GM18858 (cell line): ENCODE measurements at regions not wholly inside any gene's neighbourhood (a gene's known extent, or its start where the extent isn't known, plus 50 kb on each side); places are given as distances from the start of the nearest gene placed in this dataset.

Experiments
- ATAC-seq: cut with Tn5 transposase; IDR thresholded peaks from one replicate; pipeline ENCODE4 v1.9.1; 2021; ENCODE audit not compliant: unreplicated experiment

DNA sequence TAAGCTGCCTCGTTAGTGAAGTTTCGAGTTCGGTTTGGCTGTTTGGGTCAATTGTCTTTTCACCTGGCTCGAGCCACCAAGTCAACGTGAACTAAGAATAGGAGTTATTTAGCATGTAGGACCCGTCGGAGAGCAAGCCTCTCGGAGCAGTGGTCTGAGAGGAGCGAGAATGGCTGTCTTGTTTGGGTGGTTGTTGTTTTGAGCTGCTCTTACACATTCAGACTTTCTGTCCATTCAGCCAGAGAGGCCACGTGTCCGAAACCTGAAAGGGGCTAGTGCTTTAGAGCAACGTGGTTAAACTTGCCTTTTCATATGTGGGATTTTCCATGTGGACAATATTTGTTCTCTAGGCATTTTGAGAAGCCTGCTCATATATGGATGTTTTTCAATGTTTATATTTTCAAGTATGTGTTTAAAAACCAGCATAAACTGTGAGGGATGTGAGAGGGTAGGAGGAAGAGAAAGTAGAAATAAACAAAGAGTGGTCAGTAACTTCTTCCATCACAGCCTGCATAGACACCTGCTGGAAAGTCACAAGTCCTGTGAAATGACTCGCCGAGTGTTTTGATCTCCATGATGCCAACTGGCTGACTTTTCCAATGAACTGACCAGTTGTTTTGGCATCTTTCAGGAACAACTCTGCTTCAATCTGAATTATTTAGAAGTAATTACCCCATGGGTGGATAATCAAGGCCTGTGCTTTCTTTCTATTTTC is 221.0 kb downstream of the ASCL1 start:
- no peak for ATAC-seq

DNA sequence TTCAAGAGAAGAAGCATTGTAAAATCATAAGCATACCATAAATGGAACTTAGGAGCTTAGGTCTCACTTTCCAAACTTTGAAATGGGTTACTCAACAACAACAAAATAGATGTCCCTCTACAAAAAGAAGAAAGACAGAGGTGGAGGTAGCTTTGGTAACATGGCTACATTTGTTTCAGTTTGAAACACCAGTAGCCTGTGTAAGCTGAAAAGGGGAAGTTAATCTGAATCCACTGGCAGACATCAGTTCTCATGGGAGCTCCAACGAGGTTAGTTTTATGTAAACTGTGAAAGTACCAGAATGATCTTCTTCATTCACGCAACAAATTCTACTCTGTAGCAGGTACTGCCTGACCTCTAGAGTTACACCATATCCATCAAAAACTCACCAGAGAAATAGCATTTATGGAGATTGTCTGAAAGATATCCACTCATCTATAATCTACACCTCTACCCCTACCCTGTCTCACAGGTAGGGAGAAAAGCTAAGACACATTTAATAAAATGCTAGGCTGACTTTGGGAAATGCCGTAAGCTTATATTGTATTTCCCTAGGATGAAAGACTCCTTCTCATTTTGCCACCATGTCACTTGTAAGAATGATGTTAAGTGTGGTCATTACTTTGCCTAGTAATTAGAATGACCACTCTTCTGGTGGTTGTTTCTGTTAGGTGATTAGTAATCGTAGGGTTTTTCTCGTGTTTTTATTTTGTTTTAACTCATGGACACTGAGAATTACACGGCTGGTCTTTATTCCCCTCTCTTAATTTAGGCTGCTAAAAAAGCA is 224.1 kb downstream of the ASCL1 start:
- ATAC-seq = peak; percentile 98

DNA sequence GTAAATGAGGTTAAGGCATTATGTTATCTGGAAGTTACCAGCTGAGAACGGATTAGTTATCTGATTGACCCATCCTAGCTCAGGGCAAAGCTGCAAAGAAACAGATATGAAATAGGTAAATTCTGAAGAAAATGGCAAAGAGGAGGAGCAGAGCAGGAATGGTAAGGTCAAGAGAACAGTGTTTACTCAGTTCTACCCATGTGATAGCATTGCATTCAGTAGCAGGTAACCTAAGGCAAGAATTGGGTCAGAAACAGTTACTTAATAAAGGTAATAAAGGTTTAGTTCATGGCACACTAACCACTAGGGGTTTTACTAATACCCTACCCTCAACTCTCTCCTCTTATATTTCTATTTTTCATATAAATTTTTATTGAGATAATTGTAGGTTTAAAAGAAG is 224.8 kb downstream of the ASCL1 start:
- no peak for ATAC-seq

DNA sequence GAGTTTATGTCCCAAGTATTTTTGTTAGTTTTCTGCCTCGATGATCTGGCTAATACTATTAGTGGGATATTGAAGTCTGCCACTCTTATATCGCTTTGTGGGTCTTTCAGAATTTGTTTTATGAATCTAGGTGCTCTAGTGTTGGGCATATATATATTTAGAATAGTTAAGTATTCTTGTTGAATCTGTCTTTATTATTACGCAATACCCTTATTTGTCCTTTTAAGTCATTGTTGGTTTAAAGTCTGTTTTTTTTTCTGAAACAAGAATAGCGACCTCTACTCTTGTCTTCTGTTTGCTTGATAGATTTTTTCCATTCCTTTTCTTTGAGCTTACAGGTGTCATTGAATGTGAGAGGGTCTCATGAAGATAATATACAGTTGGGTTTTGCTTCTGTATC is 239.0 kb downstream of the ASCL1 start:
- ATAC-seq = no peak

DNA sequence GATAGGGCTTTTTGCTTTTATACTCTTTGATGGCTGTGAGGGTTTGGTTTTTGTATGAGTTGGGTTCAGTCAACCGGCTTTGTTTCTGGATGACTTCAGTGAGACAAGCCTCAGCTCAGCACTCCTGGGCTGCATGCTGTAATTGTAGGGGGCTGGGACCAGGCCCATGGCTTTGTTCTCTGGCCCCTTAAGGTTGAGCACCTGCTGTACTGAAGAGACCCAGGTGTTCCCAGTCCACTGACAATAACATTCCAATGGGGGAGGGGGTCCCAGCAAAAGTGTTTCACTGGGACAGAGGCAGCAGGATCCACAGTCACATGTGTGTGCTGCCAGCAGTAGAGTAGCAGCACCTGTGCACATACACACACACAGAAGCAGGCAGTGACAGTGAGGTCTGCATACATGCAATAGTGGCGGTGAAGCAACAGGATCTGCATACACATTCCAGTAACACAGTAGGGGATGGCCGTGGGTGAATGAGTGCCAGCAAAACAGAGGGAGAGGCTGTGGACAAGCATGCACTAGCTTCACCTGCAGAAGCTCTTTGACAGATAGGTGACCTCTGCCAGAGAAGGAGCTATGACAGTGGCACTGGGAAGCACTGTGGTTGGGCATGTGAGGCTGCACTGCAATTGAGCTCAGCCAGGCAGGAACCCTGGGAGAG is 240.4 kb downstream of the ASCL1 start:
- no peak for ATAC-seq

DNA sequence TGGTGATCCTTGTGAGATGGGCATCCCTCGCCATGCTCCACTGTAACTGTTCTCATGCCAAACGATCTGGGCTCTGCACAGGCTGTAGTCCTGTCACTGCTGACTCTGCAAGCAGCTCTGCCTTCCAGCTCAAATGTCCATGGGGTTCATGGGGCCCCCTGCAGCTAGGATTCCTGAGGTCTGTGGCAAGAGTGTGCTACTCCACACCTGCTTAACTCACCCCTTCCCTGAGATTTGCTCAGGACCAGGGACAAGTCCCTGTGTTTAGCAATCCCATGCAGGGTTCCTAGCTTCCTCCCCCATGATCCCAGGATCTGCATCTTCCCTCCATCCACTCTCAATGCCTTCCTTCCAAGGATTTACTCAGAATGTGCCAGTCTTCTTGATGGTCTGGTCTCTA is 241.0 kb downstream of the ASCL1 start:
- no peak for ATAC-seq

DNA sequence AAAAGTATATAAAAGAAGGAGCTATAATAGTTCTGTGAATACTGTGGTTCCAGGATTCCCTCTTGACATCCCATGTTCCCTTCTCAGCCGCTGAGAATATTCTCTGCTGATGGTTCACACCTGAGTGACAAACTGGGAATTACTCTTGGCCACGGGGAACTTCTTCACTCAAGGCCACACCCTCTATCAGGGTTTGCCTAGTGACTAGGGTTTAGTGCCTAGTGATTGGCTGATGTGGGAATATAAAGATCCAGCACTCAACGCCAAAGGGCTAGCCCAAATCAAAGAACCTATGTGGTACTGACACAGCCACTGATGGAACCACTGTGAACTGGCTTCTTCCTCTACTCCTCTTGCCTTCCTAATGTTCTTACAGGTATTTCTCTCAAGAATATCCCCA is 248.4 kb downstream of the ASCL1 start:
- no peak for ATAC-seq

DNA sequence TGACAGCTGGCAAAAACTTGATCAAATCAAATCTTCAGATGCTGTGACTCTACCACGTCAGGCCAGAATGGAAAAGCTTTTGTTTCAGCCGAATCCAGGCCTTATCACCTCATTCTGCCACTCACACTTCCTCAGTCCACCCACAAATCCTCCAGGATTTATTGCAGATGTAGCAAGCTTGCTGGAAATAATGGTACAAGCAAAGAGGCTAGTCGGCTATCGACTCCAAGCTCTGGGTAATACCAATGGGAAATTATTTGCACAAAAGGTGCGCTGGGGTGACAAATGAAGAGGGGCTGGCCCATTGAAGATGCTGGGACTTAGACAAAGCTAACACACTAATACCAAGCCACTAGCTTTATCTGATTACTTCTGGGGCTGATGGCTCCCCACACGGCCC is 250.5 kb downstream of the ASCL1 start:
- no peak for ATAC-seq

DNA sequence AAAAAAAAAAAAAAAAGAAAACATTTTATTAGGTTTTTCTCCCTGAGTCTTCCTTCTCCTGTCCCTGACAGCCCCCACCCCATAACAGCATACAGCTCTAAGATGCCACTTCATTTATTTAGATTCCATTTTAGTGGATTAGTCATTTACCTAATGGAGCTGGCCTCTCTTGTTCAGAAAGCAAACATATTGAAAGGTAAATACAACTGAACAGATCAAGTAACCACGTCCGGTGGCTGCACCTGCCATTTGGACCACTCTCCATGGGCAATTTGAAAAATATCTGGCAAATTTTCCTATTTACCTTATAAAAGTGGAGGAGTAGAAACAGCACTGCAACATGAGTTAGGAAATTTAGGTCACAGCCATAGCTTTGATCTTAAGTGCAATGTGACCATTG is 254.6 kb downstream of the C12orf42 start:
- no peak for ATAC-seq

DNA sequence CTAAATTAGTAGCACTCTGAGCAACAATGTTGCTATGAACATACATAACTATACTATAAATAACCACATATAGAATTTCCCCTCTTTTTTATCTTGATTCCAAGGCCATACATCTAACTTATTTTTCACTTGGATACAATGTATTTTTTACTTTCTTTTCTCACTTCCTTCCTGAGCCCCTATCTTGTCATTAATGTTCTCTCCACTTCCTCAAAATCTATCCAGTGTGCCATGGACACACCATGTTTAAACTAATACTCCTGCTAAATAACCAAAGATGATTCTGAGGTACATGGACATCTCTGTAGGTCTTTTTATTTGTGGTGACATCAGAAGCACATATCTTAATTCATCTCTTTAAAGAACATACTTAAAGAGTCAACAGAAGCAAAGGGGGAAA is 251.2 kb downstream of the C12orf42 start:
- ATAC-seq = no peak

DNA sequence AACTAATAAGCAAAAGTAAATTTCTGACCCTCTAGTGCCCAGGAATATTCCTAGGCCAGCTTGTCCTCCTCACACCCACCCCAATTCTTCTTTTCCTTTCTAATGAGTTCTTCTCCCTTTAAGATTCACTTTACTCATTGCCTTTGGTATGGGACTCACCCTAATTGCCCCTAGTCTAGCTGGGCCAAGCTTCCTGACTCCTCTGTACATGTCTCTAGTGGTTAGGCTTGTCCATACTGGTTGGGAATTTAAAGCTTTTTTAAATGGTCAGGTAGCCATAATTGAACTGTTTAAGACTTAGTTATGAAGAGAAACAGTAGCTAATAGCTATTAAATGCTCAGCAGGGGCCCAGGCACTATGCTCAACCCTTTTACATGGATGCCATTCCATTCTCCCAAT is 248.2 kb downstream of the C12orf42 start:
- ATAC-seq = no peak

DNA sequence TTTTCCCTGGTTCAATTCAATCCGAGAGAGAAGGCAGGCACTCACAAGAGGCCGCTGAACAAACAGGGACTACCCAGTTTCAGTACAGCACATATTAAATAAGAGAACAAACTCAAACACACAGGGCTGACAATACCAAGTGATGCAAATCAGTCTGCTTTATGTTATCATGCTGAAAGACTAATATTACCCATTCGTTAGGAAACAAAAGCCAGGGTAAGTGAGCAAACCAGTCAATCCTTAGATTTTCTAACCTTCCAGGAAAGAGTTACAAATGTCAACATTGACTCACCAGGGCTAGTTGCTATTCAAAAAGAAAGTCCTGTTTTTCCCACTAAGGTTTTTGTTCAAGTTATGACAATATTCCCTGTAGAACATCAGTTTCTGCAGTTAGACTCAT is 246.2 kb downstream of the C12orf42 start:
- ATAC-seq = no peak

DNA sequence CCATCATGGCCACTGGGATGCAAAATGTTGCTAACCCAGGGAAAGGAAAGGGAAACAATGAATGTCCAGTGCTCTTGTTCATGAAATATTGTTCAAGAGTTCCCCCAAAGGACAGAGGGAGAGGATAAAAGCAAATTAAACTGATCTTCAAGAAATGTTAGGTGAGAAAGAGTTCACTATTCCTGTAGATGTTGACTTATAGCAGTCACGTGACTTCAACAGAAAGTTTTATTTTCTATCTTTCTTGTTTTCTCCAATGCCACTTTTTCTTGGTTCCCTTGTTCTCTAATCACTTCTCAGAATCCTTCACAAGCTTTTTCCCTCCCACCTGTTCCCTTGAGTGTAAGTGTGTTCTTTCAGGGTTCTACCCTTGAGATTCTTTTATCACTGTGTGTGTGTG is 245.3 kb downstream of the C12orf42 start:
- no peak for ATAC-seq
